HG03565 (cell line): ENCODE measurements at regions not wholly inside any gene's neighbourhood (a gene's known extent, or its start where the extent isn't known, plus 50 kb on each side); places are given as distances from the start of the nearest gene placed in this dataset.

Experiments used
- ATAC-seq: cut with Tn5 transposase; IDR thresholded peaks from one replicate; pipeline ENCODE4 v1.9.1; 2021; ENCODE audit warnings: mild to moderate bottlenecking, moderate library complexity; ENCODE audit not compliant: unreplicated experiment

DNA sequence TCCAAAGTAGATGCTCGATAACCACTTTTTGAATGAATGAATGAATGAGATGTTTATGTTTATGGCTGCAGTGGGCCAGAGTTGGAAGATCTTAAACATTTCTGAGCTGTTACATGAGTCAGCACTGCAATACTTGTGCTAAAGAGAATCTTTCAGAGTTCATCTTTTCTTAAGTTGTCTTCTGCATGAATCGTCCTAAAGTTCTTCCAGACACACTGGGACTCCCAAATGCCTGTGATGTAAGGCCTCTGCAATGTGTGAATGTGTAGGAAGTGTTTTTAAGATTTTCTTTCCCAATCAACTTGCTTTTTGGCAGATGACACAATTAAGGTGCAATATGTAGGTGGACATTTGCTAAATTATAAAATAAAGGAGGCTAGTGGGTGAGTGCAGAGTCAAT lies 50.3 kb upstream of the TRIM9 start:
- ATAC-seq = no peak

DNA sequence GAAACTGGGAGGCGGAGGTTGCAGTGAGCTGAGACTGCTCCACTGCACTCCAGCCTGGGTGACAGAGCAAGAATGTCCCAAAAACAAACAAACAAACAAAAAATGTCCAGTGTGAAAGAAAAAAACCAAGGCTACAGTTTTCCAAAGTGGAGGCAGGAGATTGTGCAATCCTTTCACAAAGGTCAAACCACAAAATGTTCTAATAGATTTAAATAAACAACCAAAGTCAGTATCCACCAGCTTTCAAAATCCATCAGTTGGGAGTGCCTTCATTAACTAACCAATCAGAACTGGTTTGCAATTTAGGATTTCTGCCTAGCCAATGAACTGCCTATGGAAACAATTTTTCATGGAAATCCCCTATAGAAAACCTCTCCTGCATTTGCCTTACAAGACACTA lies 52.3 kb upstream of the TRIM9 start:
- ATAC-seq = no peak

DNA sequence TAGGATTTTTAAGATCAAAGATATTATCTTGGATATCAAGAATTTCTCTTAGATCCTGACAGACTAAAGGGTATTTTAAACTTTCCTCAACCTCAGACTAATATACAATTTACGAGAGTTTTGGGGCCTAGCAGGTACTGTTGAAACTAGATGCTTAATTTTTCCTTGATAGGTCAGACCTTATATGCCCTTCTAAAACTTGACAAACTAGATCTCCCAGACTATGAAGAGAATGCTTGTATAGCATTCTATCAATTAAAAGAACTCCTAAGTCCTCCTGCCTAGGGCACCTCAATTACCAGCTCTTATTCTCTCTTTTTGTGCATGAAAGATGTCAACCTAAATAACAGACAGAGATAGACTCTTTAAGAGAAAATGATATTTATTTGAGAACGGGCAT lies 60.4 kb upstream of the TRIM9 start:
- no peak for ATAC-seq

DNA sequence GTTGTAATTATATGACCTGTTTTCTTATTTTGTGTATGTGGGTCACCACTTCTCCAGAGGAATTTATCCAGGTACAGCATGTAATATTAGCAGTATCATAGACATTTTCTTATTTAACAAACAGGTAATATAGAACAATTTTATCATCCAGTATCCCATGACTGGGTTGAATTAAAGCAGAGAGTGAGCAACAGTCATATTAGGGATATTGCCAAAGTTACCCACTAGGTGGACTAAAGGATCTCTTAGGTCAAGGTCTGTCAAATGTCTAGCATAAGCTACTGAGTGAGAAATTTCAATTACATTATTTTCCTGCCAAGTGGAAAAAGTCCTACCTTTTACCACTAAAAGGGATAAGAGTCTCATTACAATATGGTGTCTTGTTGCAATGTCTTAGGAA lies 62.1 kb upstream of the TRIM9 start:
- ATAC-seq = peak; percentile 73

DNA sequence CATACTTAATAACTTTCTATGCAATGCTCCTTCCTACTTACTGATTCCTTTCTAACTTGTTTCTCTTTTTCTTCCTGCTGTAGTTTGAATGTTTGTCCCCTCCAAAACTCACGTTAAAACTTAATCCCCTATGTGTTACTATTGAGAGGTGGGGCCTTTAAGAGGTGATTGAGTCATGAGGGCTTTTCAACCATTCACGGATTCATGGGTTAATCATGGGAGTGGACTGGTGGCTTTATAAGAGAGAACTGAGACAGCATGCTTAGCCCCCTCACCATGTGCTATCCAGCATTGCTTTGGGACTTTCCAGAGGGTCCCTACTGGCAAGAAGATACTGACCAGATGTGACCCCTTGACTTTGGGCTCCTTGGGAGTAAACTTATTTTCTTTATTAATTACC lies 66.0 kb upstream of the TRIM9 start:
- ATAC-seq = no peak

DNA sequence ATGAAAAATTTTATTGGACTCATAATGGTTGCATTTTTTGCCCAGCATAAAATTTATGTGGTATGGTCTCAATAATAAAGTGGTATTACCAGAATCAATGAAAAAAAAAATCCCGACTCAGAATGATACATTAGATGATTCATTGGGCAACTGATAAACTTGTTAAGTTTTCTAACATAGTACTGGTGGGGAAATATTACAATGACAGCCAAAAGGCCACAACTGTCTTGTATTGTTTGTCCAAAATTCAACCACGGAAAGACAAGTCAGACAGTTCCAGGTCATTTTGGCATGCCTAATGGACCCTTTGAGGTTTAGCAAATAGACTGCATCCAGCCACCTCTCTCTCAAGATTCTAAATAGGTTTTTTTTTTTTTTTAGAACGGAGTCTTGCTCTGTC lies 70.5 kb upstream of the TRIM9 start:
- ATAC-seq = no peak

DNA sequence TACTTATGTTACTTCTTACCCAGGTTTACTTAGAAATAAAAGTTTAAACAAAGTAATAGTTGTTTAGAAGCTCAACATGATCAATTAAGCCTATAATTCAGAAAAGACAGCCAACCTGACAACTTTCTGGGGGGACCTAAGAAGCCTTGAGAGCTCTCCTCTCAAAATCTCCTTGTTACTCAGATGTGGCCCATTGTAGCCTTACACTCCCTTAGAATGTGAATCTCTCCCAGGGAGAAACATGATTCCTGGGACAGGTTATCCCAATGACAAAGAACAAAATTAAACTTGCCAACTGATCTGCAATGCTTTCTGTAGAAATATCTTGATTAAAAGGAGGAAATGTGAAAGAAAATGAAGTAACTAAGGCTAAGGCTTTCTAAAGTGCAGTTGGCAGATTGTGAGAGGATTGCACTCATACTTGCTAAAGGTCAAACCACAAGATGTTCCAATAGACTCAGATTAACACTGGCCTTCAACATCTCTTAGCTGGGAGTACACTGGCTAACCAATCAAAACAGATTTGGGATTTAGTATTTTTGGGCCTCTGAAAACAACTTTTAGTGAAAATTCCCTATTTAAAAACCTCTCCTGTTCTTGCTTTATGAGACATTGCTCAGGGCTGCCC lies 72.3 kb upstream of the TMX1 start:
- no peak for ATAC-seq

DNA sequence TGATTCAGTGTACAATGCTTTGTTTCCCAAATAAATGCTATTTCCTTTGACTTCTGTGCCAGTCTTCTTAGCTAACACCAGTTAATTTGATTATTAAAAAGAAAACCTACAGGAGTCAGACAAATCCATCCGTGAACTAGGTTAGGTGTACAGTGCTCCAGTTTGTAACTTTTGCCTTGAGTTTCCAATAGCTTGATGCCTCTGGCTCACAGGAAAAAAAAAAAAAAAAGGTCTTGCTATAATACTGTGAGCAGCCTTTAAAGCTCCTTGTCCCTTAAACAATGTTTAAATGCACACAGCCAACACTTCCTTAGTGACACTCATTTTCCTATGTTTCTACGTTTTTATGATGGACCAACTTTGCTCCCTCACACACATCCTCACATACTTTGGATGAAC lies 71.8 kb upstream of the TMX1 start:
- no peak for ATAC-seq

DNA sequence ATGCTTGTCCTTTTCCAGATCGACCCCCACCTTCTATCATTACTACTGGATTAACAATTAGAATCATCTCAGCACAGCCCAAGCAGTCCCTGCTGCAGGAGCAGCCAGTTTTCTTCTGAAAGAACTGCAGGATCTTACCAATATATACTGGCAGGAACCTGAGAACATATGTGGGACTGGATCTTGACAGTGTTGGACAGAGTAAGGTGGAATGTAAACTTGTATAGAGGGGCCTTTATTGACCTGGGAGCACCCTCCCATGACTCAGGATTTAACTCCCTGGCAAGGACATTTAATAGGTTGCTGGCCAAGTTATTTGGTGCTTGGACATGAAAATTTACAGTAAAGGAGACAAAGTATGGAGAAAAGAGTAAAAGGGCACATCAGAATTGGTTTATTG lies 66.2 kb upstream of the TMX1 start:
- ATAC-seq = no peak

DNA sequence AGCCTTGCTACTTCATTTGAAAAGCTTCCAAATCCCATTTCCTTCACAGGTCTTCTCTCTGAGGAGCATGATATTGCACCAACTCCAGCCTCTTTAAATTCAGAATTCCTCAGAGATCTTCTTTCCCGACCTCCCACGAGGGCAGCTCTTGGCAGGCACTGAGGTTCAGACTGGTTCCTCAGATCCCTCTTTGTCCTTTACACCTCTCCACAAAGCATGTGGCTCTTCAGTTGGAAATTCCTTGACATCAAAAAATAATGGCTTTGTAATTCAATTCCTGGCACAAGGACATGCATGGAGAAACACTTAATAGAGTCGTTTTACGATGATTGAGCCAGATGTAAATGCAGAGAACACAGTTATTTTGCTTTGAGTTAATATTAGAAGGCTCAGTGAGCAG lies 63.2 kb upstream of the TMX1 start:
- no peak for ATAC-seq

DNA sequence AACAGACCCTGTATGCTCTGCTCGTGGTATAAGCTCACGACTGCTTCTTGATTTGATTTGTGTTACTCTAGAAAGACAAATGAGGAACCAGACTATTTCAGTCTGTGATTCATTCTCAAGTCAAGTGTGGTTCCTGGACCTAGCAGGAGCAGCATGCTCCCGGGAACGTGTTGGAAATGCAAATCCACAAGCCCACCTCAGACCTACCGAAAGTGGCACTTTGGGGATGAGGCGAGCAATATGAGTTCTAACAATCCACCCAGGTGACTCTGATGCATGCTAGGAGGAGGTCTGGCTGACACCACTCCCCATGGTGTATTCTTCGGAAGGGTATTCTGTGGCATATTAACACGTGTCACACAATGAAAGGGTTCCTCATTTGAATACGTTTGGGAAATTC lies 59.5 kb upstream of the TMX1 start:
- peak; percentile 88 for ATAC-seq

DNA sequence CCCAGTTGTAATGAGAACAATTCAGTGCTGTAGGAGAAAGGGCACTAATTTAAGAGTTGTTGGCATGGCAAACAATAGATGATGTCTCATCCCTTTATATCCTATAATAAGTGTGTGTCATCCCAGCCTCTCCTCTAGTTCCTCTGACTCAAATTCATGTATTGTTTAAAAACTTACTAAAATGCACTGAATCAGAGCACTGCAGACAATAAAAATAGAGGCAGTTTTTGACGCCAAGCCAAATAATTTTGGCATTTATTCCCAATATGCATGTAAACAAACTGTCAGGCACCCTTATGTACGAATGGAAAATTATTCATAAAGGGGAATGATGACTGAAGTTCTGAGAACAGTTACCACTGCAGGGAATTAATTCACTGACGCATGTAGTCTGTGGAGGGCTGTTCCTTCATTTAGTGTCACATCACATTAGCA lies 57.9 kb upstream of the TMX1 start:
- no peak for ATAC-seq

DNA sequence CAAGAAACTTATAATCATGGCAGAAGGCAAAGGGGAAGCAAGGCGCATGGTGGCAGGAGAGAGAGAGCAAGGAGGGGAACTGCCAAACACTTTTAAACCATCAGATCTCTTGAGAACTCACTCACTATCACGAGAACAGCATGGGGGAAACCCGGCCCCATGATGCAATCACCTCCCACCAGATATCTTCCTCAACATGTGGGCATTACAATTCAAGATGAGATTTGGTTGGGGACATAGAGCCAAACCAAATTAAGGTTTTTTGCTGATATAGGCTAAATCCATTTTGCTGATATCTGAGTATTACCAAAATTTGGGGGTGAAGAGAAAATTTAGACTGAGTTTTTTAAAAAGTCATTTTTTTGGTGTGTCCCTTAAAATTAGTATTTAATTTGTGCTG lies 54.9 kb upstream of the TMX1 start:
- ATAC-seq = no peak

DNA sequence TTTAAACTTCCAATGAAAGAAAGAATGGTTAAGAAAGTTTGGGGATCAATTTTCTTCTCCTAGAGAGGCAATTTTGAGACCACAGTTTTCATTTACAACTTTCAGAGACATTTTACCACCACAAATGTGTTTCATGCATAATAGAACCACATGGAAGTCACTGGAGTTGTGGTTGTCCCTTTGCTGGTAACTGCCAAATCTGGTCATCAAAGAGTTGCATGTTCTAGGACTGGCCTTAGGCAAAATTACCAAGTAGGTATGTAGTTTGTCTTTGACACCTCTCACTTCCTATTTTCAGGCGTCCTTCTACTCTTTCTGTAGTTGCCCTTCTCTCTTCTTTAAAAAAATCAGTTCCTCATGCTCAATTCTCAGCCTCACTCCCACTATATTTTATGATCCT lies 54.3 kb upstream of the TMX1 start:
- no peak for ATAC-seq

DNA sequence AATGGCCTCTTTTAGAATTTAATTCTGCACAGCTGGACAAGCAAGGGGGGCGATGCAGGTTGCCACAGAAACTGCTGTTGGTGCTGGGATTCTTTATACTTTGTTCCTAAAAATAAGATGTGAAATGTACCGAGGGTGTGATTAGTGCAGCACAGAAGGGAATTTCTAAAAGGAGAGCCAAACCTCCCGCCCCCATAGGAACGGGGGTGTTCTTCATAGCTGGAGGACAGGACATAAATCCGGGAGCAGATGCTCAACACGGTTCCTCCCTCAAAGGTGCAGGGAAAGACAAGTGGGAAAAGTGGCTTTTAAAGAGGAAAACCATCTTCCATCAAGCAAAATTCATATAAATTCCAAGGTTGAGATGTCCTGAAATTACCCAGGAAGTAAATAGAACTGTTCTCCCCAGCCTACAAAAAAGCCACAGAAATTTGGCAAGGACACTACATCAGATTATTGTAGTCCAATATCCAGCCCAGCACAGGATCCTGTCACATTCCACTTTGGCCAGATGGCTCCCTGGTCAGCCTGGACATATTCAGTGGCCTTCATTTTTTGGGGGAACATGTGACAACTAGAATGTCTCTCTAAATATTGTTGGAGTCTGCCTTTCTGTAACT lies 51.4 kb upstream of the TMX1 start:
- ATAC-seq = no peak

DNA sequence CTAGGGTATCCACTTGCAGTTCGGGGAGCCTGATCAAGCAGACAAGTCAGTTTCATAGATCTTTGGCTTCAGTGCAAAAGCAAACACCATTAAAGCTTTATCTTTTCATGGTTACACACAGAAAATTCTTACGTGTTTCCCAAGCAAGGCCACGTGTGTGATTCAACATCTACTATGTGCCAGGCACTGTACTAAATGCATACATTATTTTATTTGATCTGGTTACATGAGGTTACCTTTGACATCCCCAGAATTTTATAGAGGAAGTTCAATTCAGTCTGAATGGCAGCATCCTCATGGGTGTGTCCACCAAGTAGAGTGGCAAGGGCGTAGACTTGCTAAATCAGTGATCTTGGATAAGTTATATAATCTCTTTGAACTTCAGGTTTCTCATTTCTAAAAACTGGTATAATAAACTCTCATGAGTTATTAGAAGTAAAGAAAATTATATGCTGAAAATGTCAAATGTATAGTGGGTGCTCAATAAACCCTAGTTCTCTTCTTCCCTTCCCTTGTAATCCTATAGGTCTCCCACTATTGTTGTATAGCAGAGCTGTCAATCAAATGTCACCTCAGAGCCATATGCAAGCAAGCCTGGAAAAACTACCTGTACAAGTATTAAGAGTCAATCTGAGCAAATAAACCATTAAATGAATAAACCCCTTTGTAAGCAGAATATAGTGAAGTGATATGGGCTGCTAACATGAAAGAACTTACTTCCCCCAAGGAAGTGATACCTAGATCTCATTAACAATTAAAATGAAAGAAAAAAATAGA lies 50.3 kb upstream of the TMX1 start:
- no peak for ATAC-seq
